ENCODE measurements at regions not wholly inside any gene's neighbourhood (a gene's known extent, or its start where the extent isn't known, plus 50 kb on each side); places are given as distances from the start of the nearest gene placed in this dataset.

GRCh38 chr10:121409466-121410104 lies 188.7 kb downstream of the FGFR2 start:
- CTCF ChIA-PET: no interaction called here
- Histone ChIP-seq H3K4me2 (no peak overlapping the region), H3K9me2 (no peaks in the 10 kb centered on the region), H2AFZ (ENCODE audit: low read depth) (no peak overlapping the region), H4K20me1 (ENCODE audit: insufficient read depth) (no peaks in the 10 kb centered on the region), H3K79me2 (ENCODE audit: insufficient read depth) (no peaks in the 10 kb centered on the region), H3K9me3 (no peaks in the 10 kb centered on the region), H3K4me1 (ENCODE audit: control insufficient read depth in 1 of 2, insufficient read depth in 2 of 2, low read depth in 1 of 2, low read length in 1 of 2) (no peaks in the 10 kb centered on the region), H3K4me3 (ENCODE audit: low read depth in 2 of 2, low read length in 1 of 2) (no peak overlapping the region), H3K9ac (no peak overlapping the region), H3F3A (replicated peaks; ENCODE audit: insufficient read depth) (no peaks in the 10 kb centered on the region), H3K27me3 (ENCODE audit: insufficient read depth) (no peaks in the 10 kb centered on the region), H3K36me3 (replicated peaks in 1 of 2; ENCODE audit: control insufficient read depth in 1 of 2, insufficient read depth in 2 of 2, low read length in 1 of 2) (no peaks in the 10 kb centered on the region), H3K27ac (ENCODE audit: low read depth in 2 of 2, low read length in 1 of 2) (no peak overlapping the region)
- TF ChIP-seq SIN3A (IDR thresholded peaks at IDR 0.05; ENCODE audit: borderline replicate concordance, low read depth, low read length) (no peak), NRF1 (IDR thresholded peaks at IDR 0.05; ENCODE audit: low read depth, low read length) (no peak), RXRA (IDR thresholded peaks at IDR 0.05; ENCODE audit: borderline replicate concordance, low read depth) (no peak), GABPA (IDR thresholded peaks at IDR 0.05; ENCODE audit: low read depth) (no peak), YY1 (IDR thresholded peaks at IDR 0.05; ENCODE audit: low read depth) (no peak), SMC3 (IDR thresholded peaks at IDR 0.05; ENCODE audit: low read depth, low read length) (no peak), ZBTB33 (IDR thresholded peaks at IDR 0.05; ENCODE audit: borderline replicate concordance, low read depth) (no peak), FOXM1 (IDR thresholded peaks at IDR 0.05; ENCODE audit: low read depth) (no peak), RCOR1 (IDR thresholded peaks at IDR 0.05; ENCODE audit: low read length) (no peak), MXI1 (IDR thresholded peaks at IDR 0.05; ENCODE audit: low read depth, low read length) (no peak), EP300 (IDR thresholded peaks at IDR 0.05; ENCODE audit: borderline replicate concordance in 1 of 2, low read depth in 1 of 2, low read length in 1 of 2) (no peak), JUND (IDR thresholded peaks at IDR 0.05) (no peak), TCF12 (IDR thresholded peaks at IDR 0.05) (no peak)
- TF ChIP-seq, protein P1, sequence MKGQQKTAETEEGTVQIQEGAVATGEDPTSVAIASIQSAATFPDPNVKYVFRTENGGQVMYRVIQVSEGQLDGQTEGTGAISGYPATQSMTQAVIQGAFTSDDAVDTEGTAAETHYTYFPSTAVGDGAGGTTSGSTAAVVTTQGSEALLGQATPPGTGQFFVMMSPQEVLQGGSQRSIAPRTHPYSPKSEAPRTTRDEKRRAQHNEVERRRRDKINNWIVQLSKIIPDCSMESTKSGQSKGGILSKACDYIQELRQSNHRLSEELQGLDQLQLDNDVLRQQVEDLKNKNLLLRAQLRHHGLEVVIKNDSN (IDR thresholded peaks at IDR 0.05; ENCODE audit: borderline replicate concordance, low read depth): no peak
- TF ChIP-seq, protein P2, sequence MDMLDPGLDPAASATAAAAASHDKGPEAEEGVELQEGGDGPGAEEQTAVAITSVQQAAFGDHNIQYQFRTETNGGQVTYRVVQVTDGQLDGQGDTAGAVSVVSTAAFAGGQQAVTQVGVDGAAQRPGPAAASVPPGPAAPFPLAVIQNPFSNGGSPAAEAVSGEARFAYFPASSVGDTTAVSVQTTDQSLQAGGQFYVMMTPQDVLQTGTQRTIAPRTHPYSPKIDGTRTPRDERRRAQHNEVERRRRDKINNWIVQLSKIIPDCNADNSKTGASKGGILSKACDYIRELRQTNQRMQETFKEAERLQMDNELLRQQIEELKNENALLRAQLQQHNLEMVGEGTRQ (IDR thresholded peaks at IDR 0.05; ENCODE audit: borderline replicate concordance, low read depth, low read length): no peak
- no peak for DNase-seq
- 22% methylated on average over 4 of the region's 4 CpGs for WGBS (ENCODE audit: low lambda C conversion rate)
- POLR2A ChIA-PET: no interaction called here

- no peaks in the 10 kb centered on the region for H3K27me3 ChIP-seq (ENCODE audit: insufficient read depth)
- H3K4me2 ChIP-seq: no peak overlapping the region
- H3K9me3 ChIP-seq: no peaks in the 10 kb centered on the region
- DNase-seq: no peak
- no peak overlapping the region for H3K4me3 ChIP-seq (ENCODE audit: low read depth in 2 of 2, low read length in 1 of 2)
- H3K9ac ChIP-seq: no peak overlapping the region
- H4K20me1 ChIP-seq (ENCODE audit: insufficient read depth): no peaks in the 10 kb centered on the region
- CTCF ChIA-PET: interaction anchor here (0.6 to 0.7 kb wide), 2 partner anchors 131 to 198 kb away, joined by 3 read pairs; no protein-coding TSS in a partner anchor
- no peaks in the 10 kb centered on the region for H3K79me2 ChIP-seq (ENCODE audit: insufficient read depth)
- WGBS (ENCODE audit: low lambda C conversion rate): 5% methylated on average over 2 of the region's 2 CpGs
- POLR2A ChIA-PET: no interaction called here
- no peaks in the 10 kb centered on the region for H3K4me1 ChIP-seq (ENCODE audit: control insufficient read depth in 1 of 2, insufficient read depth in 2 of 2, low read depth in 1 of 2, low read length in 1 of 2)
- H3K36me3 ChIP-seq (replicated peaks in 1 of 2; ENCODE audit: control insufficient read depth in 1 of 2, insufficient read depth in 2 of 2, low read length in 1 of 2): no peaks in the 10 kb centered on the region
- no peak overlapping the region for H2AFZ ChIP-seq (ENCODE audit: low read depth)
- no peaks in the 10 kb centered on the region for H3K9me2 ChIP-seq
- H3F3A ChIP-seq (replicated peaks; ENCODE audit: insufficient read depth): no peaks in the 10 kb centered on the region
- TF ChIP-seq GABPA (IDR thresholded peaks at IDR 0.05; ENCODE audit: low read depth) (no peak), POLR2AphosphoS5 (IDR thresholded peaks at IDR 0.05; ENCODE audit: low read depth, low read length) (no peak), SMC3 (IDR thresholded peaks at IDR 0.05; ENCODE audit: low read depth, low read length) (no peak), CHD2 (IDR thresholded peaks at IDR 0.05; ENCODE audit: low read length, partially characterized antibody) (no peak), TCF12 (IDR thresholded peaks at IDR 0.05) (no peak), NFIC (IDR thresholded peaks at IDR 0.05; ENCODE audit: borderline replicate concordance) (no peak)
- H3K27ac ChIP-seq (ENCODE audit: low read depth in 2 of 2, low read length in 1 of 2): no peak overlapping the region
Measured at GRCh38 chr10:121411004-121411403, 187.2 kb downstream of the FGFR2 start.

Data from SK-N-SH (cell line).